IMR-90 (cell line): ENCODE measurements at regions not wholly inside any gene's neighbourhood (a gene's known extent, or its start where the extent isn't known, plus 50 kb on each side); places are given as distances from the start of the nearest gene placed in this dataset.

Experiments
- ATAC-seq: fragments of 200-7000 bp; cut with Tn5 transposase; 2 replicates; pipeline ENCODE4 v1.9.1; 2020; ENCODE audit warnings: low read depth, mild to moderate bottlenecking, moderate library complexity
- BruUV-seq: library from RNA; stranded (reverse); fragments of 400-500 nt; replicated peaks from 2 replicates; lab custom pipeline; 2021; lab: Mats Ljungman, UMichigan
- CTCF ChIA-PET: fragments of 300-600 bp; formaldehyde crosslinking; extraction: SDS; loops from one replicate; lab custom pipeline; 2021; ENCODE audit warnings: antibody characterized with exemption; lab: Yijun Ruan, JAX
- POLR2A ChIA-PET: fragments of 300-600 bp; sonication (Branson Sonifier 250); formaldehyde crosslinking; loops from one replicate; lab custom pipeline; 2022; ENCODE audit warnings: antibody characterized with exemption; ENCODE audit not compliant: unreplicated experiment; lab: Charles Lee
- DNase-seq: peaks from one replicate; pipeline ENCODE4 v3.0.0; 2013
- H2AFZ ChIP-seq: replicated peaks from 2 replicates; pipeline ENCODE3; 2013; ENCODE audit warnings: low read length, mild to moderate bottlenecking; ENCODE audit not compliant: poor library complexity
- H2AK5ac ChIP-seq: 2 replicates; pipeline ENCODE4 v1.6.1; 2013; ENCODE audit warnings: low read depth, low read length, inconsistent platforms
- H2AK9ac ChIP-seq: replicated peaks from 2 replicates; pipeline ENCODE3; 2013; ENCODE audit warnings: mild to moderate bottlenecking, low read depth, low read length, moderate library complexity; ENCODE audit not compliant: poor library complexity
- H2BK120ac ChIP-seq: 2 replicates; pipeline ENCODE4 v1.6.1; 2013; ENCODE audit warnings: low read depth, low read length, inconsistent platforms
- H2BK15ac ChIP-seq: 3 replicates; pipeline ENCODE4 v1.6.1; 2013; ENCODE audit warnings: low read depth, low read length, inconsistent platforms
- H2BK20ac ChIP-seq: 2 replicates; pipeline ENCODE4 v1.6.1; 2013; ENCODE audit warnings: low read depth, mild to moderate bottlenecking, inconsistent platforms, low read length, moderate library complexity
- H2BK5ac ChIP-seq: 2 replicates; pipeline ENCODE4 v1.6.1; 2013; ENCODE audit warnings: mild to moderate bottlenecking, low read depth, low read length, inconsistent platforms; ENCODE audit not compliant: poor library complexity, severe bottlenecking
- H3K14ac ChIP-seq: replicated peaks from 2 replicates; pipeline ENCODE4 v1.6.1; 2013; ENCODE audit warnings: low read depth, low read length, inconsistent platforms
- H3K18ac ChIP-seq: 2 replicates; pipeline ENCODE4 v1.6.1; 2013; ENCODE audit warnings: low read depth, low read length, control low read depth
- H3K23ac ChIP-seq: 2 replicates; pipeline ENCODE4 v1.6.1; 2013; ENCODE audit warnings: low read depth, low read length, inconsistent platforms
- H3K27ac ChIP-seq: 2 replicates; pipeline ENCODE4 v1.5.1; 2013; ENCODE audit warnings: mild to moderate bottlenecking, control low read depth, low read length; ENCODE audit not compliant: insufficient read depth
- H3K27me3 ChIP-seq: 2 replicates; pipeline ENCODE4 v1.6.1; 2013; ENCODE audit warnings: low read length; ENCODE audit not compliant: control insufficient read depth, insufficient read depth
- H3K36me3 ChIP-seq: 2 replicates; pipeline ENCODE4 v1.6.1; 2013; ENCODE audit warnings: low read length, mixed read lengths; ENCODE audit not compliant: control insufficient read depth, insufficient read depth
- H3K4ac ChIP-seq: 2 replicates; pipeline ENCODE4 v1.6.1; 2013; ENCODE audit warnings: low read depth, low read length, inconsistent platforms
- H3K4me1 ChIP-seq: 2 replicates; pipeline ENCODE4 v1.6.1; 2013; ENCODE audit warnings: low read length, mixed read lengths; ENCODE audit not compliant: control insufficient read depth, insufficient read depth
- H3K4me2 ChIP-seq: 2 replicates; pipeline ENCODE4 v1.6.1; 2013; ENCODE audit warnings: low read depth, mild to moderate bottlenecking, control low read depth, low read length, moderate library complexity
- H3K4me3 ChIP-seq: 2 replicates; pipeline ENCODE4 v1.5.1; 2013; ENCODE audit warnings: low read depth, mild to moderate bottlenecking, control low read depth, low read length, moderate library complexity; ENCODE audit not compliant: insufficient read depth
- H3K56ac ChIP-seq: 2 replicates; pipeline ENCODE4 v1.6.1; 2013; ENCODE audit warnings: low read length, inconsistent platforms; ENCODE audit not compliant: insufficient read depth; ENCODE audit errors: extremely low read depth
- H3K79me1 ChIP-seq, 2 experiments: 2 replicates each; pipeline ENCODE4 v1.6.1; 2013; ENCODE audit warnings: low read length in 2 of 2, inconsistent platforms in 1 of 2, low read depth in 1 of 2
- H3K9ac ChIP-seq: 2 replicates; pipeline ENCODE4 v1.6.1; 2013; ENCODE audit warnings: low read depth, low read length, control low read depth
- H3K9me1 ChIP-seq: 2 replicates; pipeline ENCODE4 v1.6.1; 2013; ENCODE audit warnings: low read length, inconsistent platforms; ENCODE audit not compliant: insufficient read depth
- H3K9me3 ChIP-seq: 2 replicates; pipeline ENCODE4 v1.6.1; 2013; ENCODE audit warnings: low read length; ENCODE audit not compliant: control insufficient read depth, insufficient read depth
- H4K20me1 ChIP-seq: 2 replicates; pipeline ENCODE4 v1.6.1; 2013; ENCODE audit warnings: low read length, inconsistent platforms; ENCODE audit not compliant: insufficient read depth
- H4K5ac ChIP-seq: 2 replicates; pipeline ENCODE4 v1.6.1; 2013; ENCODE audit warnings: mild to moderate bottlenecking, low read depth, low read length, control low read depth
- H4K8ac ChIP-seq, 2 experiments: 2 replicates each; pipeline ENCODE4 v1.6.1; 2013; ENCODE audit warnings: low read depth in 2 of 2, low read length in 2 of 2, control low read depth in 1 of 2, inconsistent platforms in 1 of 2
- H4K91ac ChIP-seq: 2 replicates; pipeline ENCODE4 v1.6.1; 2013; ENCODE audit warnings: low read depth, low read length, inconsistent platforms; ENCODE audit not compliant: insufficient read depth
- MAZ ChIP-seq: IDR thresholded peaks from 2 replicates; pipeline ENCODE4 v1.6.1; 2012; ENCODE audit warnings: low read depth, mild to moderate bottlenecking, low read length, improper control_type of control experiment, moderate library complexity, borderline replicate concordance
- NFE2L2 ChIP-seq: fragments of 150-350 bp; IDR thresholded peaks from 2 replicates; pipeline ENCODE4 v1.6.1; 2016; ENCODE audit warnings: low read depth, mild to moderate bottlenecking, low read length
- POLR2A ChIP-seq: IDR thresholded peaks from 2 replicates; pipeline ENCODE4 v1.6.1; 2012; ENCODE audit warnings: mild to moderate bottlenecking, low read depth, low read length
- WGBS, 2 experiments: methylation state at CpG; one replicate each; pipeline versions ENCODE4 v1.1.5 to v1.1.7; 2013; ENCODE audit warnings: missing lambda C conversion rate in 2 of 2; ENCODE audit not compliant: insufficient read length in 1 of 2; ENCODE audit errors: extremely low coverage in 2 of 2; 5-methylcytosine and 5-hydroxymethylcytosine counted together
- dilution Hi-C: fragments of 300-500 bp; cut with HindIII; formaldehyde crosslinking; loops from one replicate; pipeline ENCODE4 v1.14.3; 2018; ENCODE audit warnings: low sequenced_read_pairs; ENCODE audit not compliant: unreplicated experiment
- in situ Hi-C: fragments of 300-500 bp; cut with MboI; formaldehyde crosslinking; loops from 3 replicates; pipeline ENCODE4 v1.14.3; 2019; ENCODE audit warnings: low sequenced_read_pairs, inconsistent platforms, mixed read lengths
- intact Hi-C: fragments of 100-400 bp; cut with micrococcal nuclease; formaldehyde crosslinking; loops from 2 replicates; pipeline ENCODE4 v1.10.0; 2022

DNA sequence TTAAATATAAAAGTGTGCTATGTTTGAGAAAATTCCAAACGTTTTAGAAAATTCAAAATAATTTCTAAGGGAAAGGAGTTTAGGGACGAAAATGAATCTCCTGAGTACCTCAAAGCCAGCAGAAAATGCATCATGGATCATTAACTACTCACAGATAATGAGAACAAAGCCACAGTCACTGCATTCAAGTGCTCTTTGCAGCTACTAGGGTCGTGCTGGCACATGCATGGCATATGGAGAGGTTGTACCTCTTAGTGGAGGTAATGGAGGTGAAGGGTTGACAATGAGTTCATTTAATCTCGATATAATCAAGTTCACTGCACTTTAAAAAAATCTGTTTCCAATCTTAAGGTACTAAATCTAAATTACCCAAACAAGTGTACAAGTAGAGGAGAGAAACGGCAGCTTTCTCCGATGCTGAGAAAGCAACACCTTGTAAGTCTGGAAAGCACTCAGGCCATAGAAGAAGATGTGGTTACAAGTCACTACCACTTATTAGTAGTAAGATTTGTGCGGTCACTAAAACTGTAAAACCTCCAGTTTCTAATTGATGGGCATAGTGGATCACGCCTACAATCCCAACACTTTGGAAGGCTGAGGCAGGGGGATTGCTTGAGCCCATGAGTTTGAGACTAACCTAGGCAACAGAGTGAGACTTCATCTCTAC is 261.1 kb upstream of the ANO3 start:
- WGBS, 2 experiments = no CpG with 5 or more reads among the region's 8 CpGs

More for the DNA sequence above, 261.1 kb upstream of the ANO3 start:
- Histone ChIP-seq H3K27me3 (no peaks in the 10 kb centered on the region), H3K4me1 (no peaks in the 10 kb centered on the region), H2BK5ac (no peak overlapping the region), H4K5ac (no peak overlapping the region), H4K91ac (no peak overlapping the region), H3K9ac (no peak overlapping the region), H3K4me2 (no peak overlapping the region), H4K8ac (no peak overlapping the region), H2BK15ac (no peak overlapping the region), H2AK9ac (no peak overlapping the region), H3K9me1 (no peaks in the 10 kb centered on the region), H4K20me1 (no peaks in the 10 kb centered on the region), H3K23ac (no peak overlapping the region), H3K27ac (no peak overlapping the region), H3K36me3 (no peaks in the 10 kb centered on the region), H2BK20ac (no peak overlapping the region), H3K56ac (no peak overlapping the region), H3K9me3 (no peaks in the 10 kb centered on the region), H2AK5ac (no peak overlapping the region), H3K18ac (no peak overlapping the region), H3K4ac (no peak overlapping the region), H2BK120ac (no peak overlapping the region), H3K4me3 (no peak overlapping the region), H3K14ac (no peak overlapping the region), H2AFZ (no peak overlapping the region), H3K79me1 (no peaks in the 10 kb centered on the region)
- intact Hi-C loops (no loop called here), in situ Hi-C loops (no loop called here), dilution Hi-C loops (no loop called here)
- DNase-seq = no peak
- no peak for ATAC-seq
- no peak for TF ChIP-seq POLR2A
- no peak for TF ChIP-seq MAZ
- TF ChIP-seq NFE2L2 = no peak
- ChIA-PET POLR2A (no interaction called here), CTCF (no interaction called here)
- BruUV-seq = no TSS peak
